ENCODE measurements at regions not wholly inside any gene's neighbourhood (a gene's known extent, or its start where the extent isn't known, plus 50 kb on each side); places are given as distances from the start of the nearest gene placed in this dataset.

DNA sequence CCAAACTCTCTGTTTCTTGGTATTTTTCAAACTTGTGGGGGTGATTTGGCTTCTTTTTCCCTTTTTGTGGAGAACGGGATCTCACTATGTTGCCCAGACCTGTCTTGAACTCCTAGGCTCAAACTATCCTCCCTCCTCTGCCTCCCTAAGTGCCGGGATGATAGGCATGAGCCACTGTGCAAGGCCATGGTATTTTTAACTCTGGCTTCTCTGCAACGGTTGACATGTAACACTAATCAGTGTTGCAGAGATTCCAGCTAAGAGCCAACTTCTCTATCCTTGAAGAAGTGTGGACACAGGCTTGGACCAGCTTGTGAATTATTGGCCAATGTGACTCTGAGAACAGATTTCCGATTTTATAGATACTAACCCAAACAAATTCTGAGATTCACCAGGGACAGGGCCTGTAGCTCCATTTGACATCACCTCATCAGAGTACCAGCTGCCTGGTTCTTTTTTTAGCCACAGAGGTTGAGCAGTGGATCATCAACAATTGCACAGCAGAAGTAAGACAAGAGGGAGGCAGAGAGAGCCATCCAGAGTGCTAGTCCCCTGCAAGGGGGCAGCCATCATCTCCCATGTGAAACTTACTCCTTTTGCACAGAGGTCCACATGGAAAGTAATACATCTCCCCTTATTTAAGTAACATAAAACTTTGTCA, 98.1 kb upstream of the SYNPR start:
- intact Hi-C loops (cut with micrococcal nuclease): no loop called here
- ChIA-PET POLR2A (no interaction called here), RAD21 (ENCODE audit: low non-redundant PET in 1 of 2, low total read pairs in 2 of 2, uncharacterized antibody in 2 of 2, unreplicated experiment in 2 of 2) (no interaction called here), CTCF (no interaction called here)
- no peaks in the 10 kb centered on the region for H3K4me1 ChIP-seq (ENCODE audit: control insufficient read depth in 1 of 2, insufficient read depth in 2 of 2, low read length in 2 of 2)
- no peak overlapping the region for H3K9ac ChIP-seq (ENCODE audit: low read length)
- no peaks in the 10 kb centered on the region for H3K9me3 ChIP-seq (ENCODE audit: control insufficient read depth in 1 of 2, insufficient read depth in 1 of 2, low read depth in 1 of 2, low read length in 2 of 2)
- BruUV-seq (replicated peaks): no TSS peak
- H3K27me3 ChIP-seq (ENCODE audit: insufficient read depth, low read length): no peaks in the 10 kb centered on the region
- no peak for ATAC-seq
- TF ChIP-seq POLR2AphosphoS5 (IDR thresholded peaks at IDR 0.05; ENCODE audit: low read depth, low read length): no peak
- no peak for TF ChIP-seq EGR1 (IDR thresholded peaks at IDR 0.05; ENCODE audit: low read depth)
- TF ChIP-seq SP1 (IDR thresholded peaks at IDR 0.05; ENCODE audit: low read depth): no peak
- no peak for TF ChIP-seq JUND (IDR thresholded peaks at IDR 0.05)
- no peaks in the 10 kb centered on the region for H4K20me1 ChIP-seq (ENCODE audit: insufficient read depth)
- H3K27ac ChIP-seq (ENCODE audit: low read depth, low read length): no peak overlapping the region
- no peaks in the 10 kb centered on the region for H3K9me2 ChIP-seq (ENCODE audit: insufficient read depth)
- DNase-seq (ENCODE audit: low read depth, low spot score): no peak
- no peaks in the 10 kb centered on the region for H3K36me3 ChIP-seq (ENCODE audit: control insufficient read depth in 1 of 2, insufficient read depth in 2 of 2, low read length in 2 of 2)
- no peaks in the 10 kb centered on the region for H3K79me2 ChIP-seq (ENCODE audit: insufficient read depth, low read length)
- no peak overlapping the region for H3K4me2 ChIP-seq (ENCODE audit: low read length)
- no peak overlapping the region for H3K4me3 ChIP-seq (replicated peaks in 1 of 2; ENCODE audit: low read depth in 1 of 2, low read length in 2 of 2)
- no peak overlapping the region for H2AFZ ChIP-seq (ENCODE audit: low read depth, low read length, poor library complexity, severe bottlenecking)

DNA sequence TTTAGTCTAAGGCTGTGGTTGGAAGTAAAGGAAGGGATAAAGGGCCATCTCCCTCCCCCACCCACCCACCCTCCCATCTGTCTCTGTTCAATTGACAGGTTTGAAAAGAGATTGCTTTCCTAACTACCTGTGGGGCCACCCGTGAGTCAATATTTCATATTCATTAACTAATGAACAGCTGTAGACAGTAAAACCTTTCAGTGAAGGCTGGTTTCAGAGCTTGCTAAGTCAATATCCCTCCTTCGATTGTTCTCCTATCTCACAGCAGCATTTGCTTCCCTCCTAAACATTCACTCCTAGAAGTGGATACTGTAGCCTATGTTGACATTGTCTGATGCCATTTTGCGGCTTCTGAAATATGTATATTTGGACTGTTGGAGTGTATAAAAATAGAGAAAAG, 85.9 kb upstream of the SYNPR start:
- intact Hi-C loops (cut with micrococcal nuclease): loop anchor here (2.0 to 10.0 kb wide), 3 partner anchors 317 to 569 kb away; partner anchors contain the start of gene CADPS

More for the DNA sequence above, 85.9 kb upstream of the SYNPR start:
- RAD21 ChIA-PET (ENCODE audit: low non-redundant PET in 1 of 2, low total read pairs in 2 of 2, uncharacterized antibody in 2 of 2, unreplicated experiment in 2 of 2): no interaction called here
- no peak for DNase-seq (ENCODE audit: low read depth, low spot score)
- Histone ChIP-seq H3K9me2 (ENCODE audit: insufficient read depth) (no peaks in the 10 kb centered on the region), H3K27ac (ENCODE audit: low read depth, low read length) (no peak overlapping the region), H3K9me3 (ENCODE audit: control insufficient read depth in 1 of 2, insufficient read depth in 1 of 2, low read depth in 1 of 2, low read length in 2 of 2) (no peaks in the 10 kb centered on the region), H3K9ac (ENCODE audit: low read length) (no peak overlapping the region), H4K20me1 (ENCODE audit: insufficient read depth) (no peaks in the 10 kb centered on the region), H3K4me1 (ENCODE audit: control insufficient read depth in 1 of 2, insufficient read depth in 2 of 2, low read length in 2 of 2) (no peaks in the 10 kb centered on the region), H3K27me3 (ENCODE audit: insufficient read depth, low read length) (no peaks in the 10 kb centered on the region), H2AFZ (ENCODE audit: low read depth, low read length, poor library complexity, severe bottlenecking) (no peak overlapping the region), H3K4me2 (ENCODE audit: low read length) (no peak overlapping the region), H3K4me3 (replicated peaks in 1 of 2; ENCODE audit: low read depth in 1 of 2, low read length in 2 of 2) (no peak overlapping the region), H3K79me2 (ENCODE audit: insufficient read depth, low read length) (no peaks in the 10 kb centered on the region), H3K36me3 (ENCODE audit: control insufficient read depth in 1 of 2, insufficient read depth in 2 of 2, low read length in 2 of 2) (no peaks in the 10 kb centered on the region)
- TF ChIP-seq, protein P1, sequence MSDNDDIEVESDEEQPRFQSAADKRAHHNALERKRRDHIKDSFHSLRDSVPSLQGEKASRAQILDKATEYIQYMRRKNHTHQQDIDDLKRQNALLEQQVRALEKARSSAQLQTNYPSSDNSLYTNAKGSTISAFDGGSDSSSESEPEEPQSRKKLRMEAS (IDR thresholded peaks at IDR 0.05): no peak
- TF ChIP-seq FOSL1 (IDR thresholded peaks at IDR 0.05; ENCODE audit: low read depth): no peak
- no peak for TF ChIP-seq SRF (IDR thresholded peaks at IDR 0.05; ENCODE audit: low read depth)
- no TSS peak for BruUV-seq (replicated peaks)
- POLR2A ChIA-PET: no interaction called here
- ATAC-seq: no peak
- CTCF ChIA-PET: no interaction called here
